CD4-positive, alpha-beta T cell (primary cell): ENCODE measurements at regions not wholly inside any gene's neighbourhood (a gene's known extent, or its start where the extent isn't known, plus 50 kb on each side); places are given as distances from the start of the nearest gene placed in this dataset.
A peak's percentile ranks its signal among the peaks of the same experiment; 100 is the strongest.

Experiments used
- ATAC-seq: fragments of 200-7000 bp; cut with Tn5 transposase; one replicate; pipeline ENCODE4 v1.10.0; 2022; ENCODE audit warnings: mild to moderate bottlenecking; ENCODE audit not compliant: poor library complexity
- CTCF ChIA-PET: fragments of 350-600 bp; sonication (Branson Sonifier 250); formaldehyde crosslinking; loops from one replicate; lab custom pipeline; 2021; ENCODE audit warnings: antibody characterized with exemption, inconsistent platforms; lab: Charles Lee
- POLR2A ChIA-PET: fragments of 350-600 bp; sonication (Branson Sonifier 250); formaldehyde crosslinking; loops from one replicate; lab custom pipeline; 2021; ENCODE audit warnings: antibody characterized with exemption, inconsistent platforms; lab: Charles Lee
- DNase-seq, 14 experiments: peaks; one replicate each; pipeline ENCODE4 v3.0.0-alpha.2; 2013 to 2020; ENCODE audit warnings: mixed read lengths in 2 of 14
- H3K27ac ChIP-seq, 2 donors: one replicate each; pipeline versions ENCODE4 v1.5.1 to v1.7.0; 2013; ENCODE audit warnings: low read length in 2 of 2, low read depth in 1 of 2, mild to moderate bottlenecking in 1 of 2
- H3K27me3 ChIP-seq, 2 experiments: 1 replicate in 1 of 2; 2 replicates in 1 of 2; pipeline versions ENCODE4 v1.6.1 to v1.7.0; 2013; ENCODE audit warnings: low read length in 2 of 2, control low read depth in 1 of 2, mild to moderate bottlenecking in 1 of 2, moderate library complexity in 1 of 2; ENCODE audit not compliant: insufficient read depth in 2 of 2, control insufficient read depth in 1 of 2
- H3K36me3 ChIP-seq: one replicate; pipeline ENCODE4 v1.6.1; 2013; ENCODE audit warnings: low read length, control low read depth; ENCODE audit not compliant: insufficient read depth
- H3K4me1 ChIP-seq: one replicate; pipeline ENCODE4 v1.6.1; 2013; ENCODE audit warnings: low read length, control low read depth; ENCODE audit not compliant: insufficient read depth
- H3K4me3 ChIP-seq: one replicate; pipeline ENCODE4 v1.5.1; 2013; ENCODE audit warnings: mild to moderate bottlenecking, low read length, moderate library complexity
- H3K9me3 ChIP-seq, 2 experiments: 1 replicate in 1 of 2; 2 replicates in 1 of 2; pipeline versions ENCODE4 v1.6.1 to v1.7.0; 2013; ENCODE audit warnings: low read length in 2 of 2, mild to moderate bottlenecking in 2 of 2, control low read depth in 1 of 2, moderate library complexity in 1 of 2; ENCODE audit not compliant: control insufficient read depth in 1 of 2, insufficient read depth in 1 of 2
- H3K27ac Mint-ChIP-seq: one replicate; pipeline ENCODE4 v1.8.0; 2020; ENCODE audit warnings: mixed read lengths
- H3K27me3 Mint-ChIP-seq: one replicate; pipeline ENCODE4 v1.8.0; 2021; ENCODE audit warnings: mixed read lengths
- H3K36me3 Mint-ChIP-seq: one replicate; pipeline ENCODE4 v1.8.0; 2021; ENCODE audit warnings: low read depth, mixed read lengths
- H3K4me1 Mint-ChIP-seq: one replicate; pipeline ENCODE4 v1.8.0; 2021; ENCODE audit warnings: low read depth, mixed read lengths
- H3K4me3 Mint-ChIP-seq: one replicate; pipeline ENCODE4 v1.8.0; 2020; ENCODE audit warnings: mild to moderate bottlenecking, mixed read lengths
- H3K9me3 Mint-ChIP-seq: one replicate; pipeline ENCODE4 v1.8.0; 2020; ENCODE audit warnings: mixed read lengths
- intact Hi-C, 2 experiments: fragments of 100-400 bp; cut with DNase I in 1 of 2; cut with micrococcal nuclease in 1 of 2; formaldehyde crosslinking; loops; one replicate each; pipeline versions ENCODE4 v1.15.1 to v1.9.0; 2023 to 2025; cut with DNase I, micrococcal nuclease
- TF ChIP-seq, protein P1 (sequence below): fragments of 200-600 bp; IDR thresholded peaks from one replicate; pipeline ENCODE4 v1.8.0; 2022; ENCODE audit warnings: antibody characterized with exemption, mild to moderate bottlenecking

GRCh38 chr12:92208613-92209121 is 63.0 kb upstream of the BTG1 start:
- ATAC-seq: peak; percentile 86
- peaks cover 3 to 6% of the 10 kb centered on the region in 2 experiments for H3K9me3 ChIP-seq
- no peaks in the 10 kb centered on the region for H3K36me3 ChIP-seq
- H3K27ac ChIP-seq: peak overlapping the region; percentile 13 to 50
- TF ChIP-seq, protein P1, sequence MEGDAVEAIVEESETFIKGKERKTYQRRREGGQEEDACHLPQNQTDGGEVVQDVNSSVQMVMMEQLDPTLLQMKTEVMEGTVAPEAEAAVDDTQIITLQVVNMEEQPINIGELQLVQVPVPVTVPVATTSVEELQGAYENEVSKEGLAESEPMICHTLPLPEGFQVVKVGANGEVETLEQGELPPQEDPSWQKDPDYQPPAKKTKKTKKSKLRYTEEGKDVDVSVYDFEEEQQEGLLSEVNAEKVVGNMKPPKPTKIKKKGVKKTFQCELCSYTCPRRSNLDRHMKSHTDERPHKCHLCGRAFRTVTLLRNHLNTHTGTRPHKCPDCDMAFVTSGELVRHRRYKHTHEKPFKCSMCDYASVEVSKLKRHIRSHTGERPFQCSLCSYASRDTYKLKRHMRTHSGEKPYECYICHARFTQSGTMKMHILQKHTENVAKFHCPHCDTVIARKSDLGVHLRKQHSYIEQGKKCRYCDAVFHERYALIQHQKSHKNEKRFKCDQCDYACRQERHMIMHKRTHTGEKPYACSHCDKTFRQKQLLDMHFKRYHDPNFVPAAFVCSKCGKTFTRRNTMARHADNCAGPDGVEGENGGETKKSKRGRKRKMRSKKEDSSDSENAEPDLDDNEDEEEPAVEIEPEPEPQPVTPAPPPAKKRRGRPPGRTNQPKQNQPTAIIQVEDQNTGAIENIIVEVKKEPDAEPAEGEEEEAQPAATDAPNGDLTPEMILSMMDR: no peak
- peaks cover 30% of the 10 kb centered on the region for H3K4me1 ChIP-seq
- Mint-ChIP-seq H3K9me3 (peaks cover 5% of the 10 kb centered on the region), H3K36me3 (peaks cover 9% of the 10 kb centered on the region), H3K4me3 (peak overlapping the region; percentile 49), H3K27ac (peak overlapping the region; percentile 85), H3K27me3 (no peaks in the 10 kb centered on the region), H3K4me1 (peaks cover 41% of the 10 kb centered on the region)
- CTCF ChIA-PET: interaction anchor here (0.8 to 1.7 kb wide), 4 partner anchors 63 to 631 kb away, joined by 3 to 5 read pairs (median 4); partner anchors contain the start of gene BTG1
- peak in 8 of 14 experiments; percentile 0 to 77 (median 31) for DNase-seq
- peak overlapping the region; percentile 43 for H3K4me3 ChIP-seq
- intact Hi-C loops: loop anchor here in 1 of 2 experiments (1.0 kb wide), 1 partner anchor 64 kb away; no protein-coding TSS in a partner anchor
- no peaks in the 10 kb centered on the region for H3K27me3 ChIP-seq
- POLR2A ChIA-PET: interaction anchor here (0.6 to 5.8 kb wide), 20 partner anchors 10 to 1170 kb away, joined by 3 to 131 read pairs (median 4); partner anchors contain the start of gene BTG1

DNA sequence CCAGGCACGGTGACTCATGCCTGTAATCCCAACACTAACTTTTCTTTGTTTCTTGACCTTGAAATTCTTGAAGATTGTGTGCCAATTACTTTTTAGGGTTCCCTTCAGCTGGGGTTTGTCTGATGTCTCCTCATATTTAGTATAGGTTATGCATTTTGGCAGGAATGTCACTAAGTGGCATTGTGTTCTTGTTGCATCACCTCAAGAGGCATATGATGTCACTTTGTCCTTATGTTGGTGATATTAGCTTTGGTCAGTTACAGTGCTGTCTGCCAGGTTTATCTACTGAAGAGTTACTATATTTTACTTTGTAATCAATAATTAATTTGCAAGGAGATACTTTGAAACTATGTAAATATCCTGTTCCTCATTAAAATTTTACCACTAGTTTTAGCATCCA is 61.0 kb upstream of the BTG1 start:
- Mint-ChIP-seq H3K27ac (peak overlapping the region; percentile 46), H3K27me3 (no peaks in the 10 kb centered on the region)
- POLR2A ChIA-PET: interaction anchor here (5.8 kb wide), 1 partner anchor 61 kb away, joined by 131 read pairs; the partner anchor contains the start of gene BTG1

DNA sequence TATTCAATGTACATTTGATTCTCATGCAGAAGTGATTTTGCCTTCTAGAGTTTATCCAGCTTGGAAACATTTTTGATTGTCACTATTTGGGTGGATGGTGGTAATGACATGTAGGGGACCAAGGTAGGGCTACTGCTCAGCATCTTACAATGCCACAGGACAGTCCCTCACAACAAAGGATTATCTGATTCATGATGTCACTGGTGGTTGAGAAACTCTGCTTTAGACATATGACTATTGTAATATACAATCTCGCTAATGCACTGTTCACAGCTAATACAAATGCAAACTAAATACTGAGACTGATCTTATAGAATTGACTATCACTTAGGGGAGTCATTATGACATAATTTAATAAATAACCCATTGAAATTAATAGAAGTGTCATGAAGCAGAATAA is 60.4 kb upstream of the BTG1 start:
- H3K9me3 Mint-ChIP-seq: peaks cover 2% of the 10 kb centered on the region
- Histone ChIP-seq H3K4me1 (peaks cover 30% of the 10 kb centered on the region), H3K9me3 (peaks cover 0 to under 1% of the 10 kb centered on the region in 2 experiments), H3K4me3 (no peak overlapping the region), H3K27ac (no peak overlapping the region), H3K36me3 (no peaks in the 10 kb centered on the region), H3K27me3 (no peaks in the 10 kb centered on the region)
- TF ChIP-seq, protein P1: no peak
- POLR2A ChIA-PET: interaction anchor here (5.8 kb wide), 1 partner anchor 61 kb away, joined by 131 read pairs; the partner anchor contains the start of gene BTG1
- no peaks in the 10 kb centered on the region for H3K27me3 Mint-ChIP-seq
- CTCF ChIA-PET: no interaction called here
- peaks cover 44% of the 10 kb centered on the region for H3K4me1 Mint-ChIP-seq
- no peak overlapping the region for H3K27ac Mint-ChIP-seq
- intact Hi-C loops: no loop called here
- no peak for ATAC-seq
- DNase-seq: no peak
- H3K4me3 Mint-ChIP-seq: no peak overlapping the region
- H3K36me3 Mint-ChIP-seq: peaks cover 5% of the 10 kb centered on the region

More for the DNA sequence above, 61.0 kb upstream of the BTG1 start:
- Histone ChIP-seq H3K27ac (no peak overlapping the region), H3K4me3 (no peak overlapping the region), H3K9me3 (peaks cover 0 to 6% of the 10 kb centered on the region in 2 experiments), H3K36me3 (no peaks in the 10 kb centered on the region), H3K27me3 (no peaks in the 10 kb centered on the region), H3K4me1 (peaks cover 30% of the 10 kb centered on the region)
- no peak for DNase-seq
- Mint-ChIP-seq H3K4me3 (peak overlapping the region; percentile 26), H3K36me3 (peaks cover 5% of the 10 kb centered on the region), H3K9me3 (peaks cover 2% of the 10 kb centered on the region), H3K4me1 (peaks cover 38% of the 10 kb centered on the region)
- ATAC-seq: no peak
- intact Hi-C loops: no loop called here
- CTCF ChIA-PET: no interaction called here
- TF ChIP-seq, protein P1: no peak
